PC-9 (cell line): ENCODE measurements at regions not wholly inside any gene's neighbourhood (a gene's known extent, or its start where the extent isn't known, plus 50 kb on each side); places are given as distances from the start of the nearest gene placed in this dataset.

Source experiments
- BruUV-seq: library from RNA; stranded (reverse); fragments of 400-500 nt; replicated peaks from 2 replicates; lab custom pipeline; 2021; lab: Mats Ljungman, UMichigan
- CTCF ChIA-PET: fragments of 300-600 bp; sonication (Branson Sonifier 250); formaldehyde crosslinking; loops from one replicate; lab custom pipeline; 2022; ENCODE audit warnings: antibody characterized with exemption; lab: Charles Lee
- POLR2A ChIA-PET: fragments of 300-600 bp; sonication (Branson Sonifier 250); formaldehyde crosslinking; loops from one replicate; lab custom pipeline; 2022; ENCODE audit warnings: antibody characterized with exemption; ENCODE audit not compliant: unreplicated experiment; lab: Charles Lee
- DNase-seq, 2 experiments: peaks; one replicate each; pipeline versions ENCODE4 v3.0.0 to v3.0.0-alpha.2; 2015 to 2022; ENCODE audit warnings: mixed read lengths in 1 of 2
- H2AFZ ChIP-seq: fragments of 200-600 bp; sonication (generic); 2 replicates; pipeline ENCODE4 v1.8.1; 2017; ENCODE audit warnings: antibody characterized with exemption
- H3F3A ChIP-seq: fragments of 200-600 bp; sonication (generic); 2 replicates; pipeline ENCODE4 v1.8.1; 2017; ENCODE audit warnings: antibody characterized with exemption, mild to moderate bottlenecking, low read depth; ENCODE audit not compliant: insufficient read depth
- H3K27ac ChIP-seq: fragments of 200-600 bp; sonication (generic); 2 replicates; pipeline ENCODE4 v1.6.1; 2016; ENCODE audit warnings: mixed run types
- H3K27me3 ChIP-seq: fragments of 200-600 bp; sonication (generic); 2 replicates; pipeline ENCODE4 v1.6.1; 2016; ENCODE audit warnings: low read depth, mixed run types; ENCODE audit not compliant: insufficient read depth
- H3K36me3 ChIP-seq: fragments of 200-600 bp; sonication (generic); 2 replicates; pipeline ENCODE4 v1.6.1; 2016; ENCODE audit warnings: low read depth, mixed run types
- H3K4me1 ChIP-seq: fragments of 200-600 bp; sonication (generic); replicated peaks from 2 replicates; pipeline ENCODE4 v1.6.1; 2016; ENCODE audit warnings: mixed run types; ENCODE audit not compliant: insufficient read depth
- H3K4me2 ChIP-seq: fragments of 200-600 bp; sonication (generic); 2 replicates; pipeline ENCODE4 v1.6.1; 2017; ENCODE audit warnings: mixed run types
- H3K4me3 ChIP-seq: fragments of 200-600 bp; sonication (generic); 2 replicates; pipeline ENCODE4 v1.6.1; 2016; ENCODE audit warnings: mixed run types
- H3K79me2 ChIP-seq: fragments of 200-600 bp; sonication (generic); 2 replicates; pipeline ENCODE4 v1.6.1; 2017; ENCODE audit warnings: low read depth, mixed run types
- H3K9me2 ChIP-seq: fragments of 200-600 bp; sonication (generic); 2 replicates; pipeline ENCODE4 v1.8.1; 2017; ENCODE audit warnings: mild to moderate bottlenecking; ENCODE audit not compliant: insufficient read depth
- H3K9me3 ChIP-seq: fragments of 200-600 bp; sonication (generic); 2 replicates; pipeline ENCODE4 v1.8.1; 2016; ENCODE audit warnings: low read depth; ENCODE audit not compliant: insufficient read depth
- H4K20me1 ChIP-seq: fragments of 200-600 bp; sonication (generic); 2 replicates; pipeline ENCODE4 v1.8.1; 2017; ENCODE audit not compliant: insufficient read depth
- CTCF ChIP-seq: fragments of 200-600 bp; sonication (generic); conservative IDR thresholded peaks from 2 replicates; pipeline ENCODE4 v1.6.1; 2017; ENCODE audit warnings: mixed run types, antibody characterized with exemption, mild to moderate bottlenecking, moderate library complexity
- EZH2 ChIP-seq: fragments of 200-600 bp; sonication (generic); IDR thresholded peaks from 2 replicates; pipeline ENCODE4 v1.8.0; 2017; ENCODE audit warnings: antibody characterized with exemption, low read depth
- intact Hi-C: fragments of 100-400 bp; cut with micrococcal nuclease; formaldehyde crosslinking; loops from one replicate; pipeline ENCODE4 v1.10.0; 2022; ENCODE audit not compliant: unreplicated experiment

GRCh38 chr4:38273407-38273806, 313.2 kb downstream of the PTTG2 start:
- POLR2A ChIA-PET = no interaction called here
- intact Hi-C loops = no loop called here
- H3K9me3 ChIP-seq = 0 out of 2 replicates have a peak, but pooled peaks cover 6% of the 10 kb centered on the region
- no peak for DNase-seq
- CTCF ChIA-PET = interaction anchor here (0.6 kb wide), 1 partner anchor 13 kb away, joined by 5 read pairs; no protein-coding TSS in a partner anchor
- H3K79me2 ChIP-seq = no peaks in the 10 kb centered on the region
- no peaks in the 10 kb centered on the region for H3K9me2 ChIP-seq
- H3K27ac ChIP-seq = no peak overlapping the region
- H3K4me3 ChIP-seq = no peak overlapping the region
- no peaks in the 10 kb centered on the region for H3K36me3 ChIP-seq
- no peak overlapping the region for H2AFZ ChIP-seq
- no peak for TF ChIP-seq CTCF
- no peak for TF ChIP-seq EZH2
- H3F3A ChIP-seq = peaks cover 22% of the 10 kb centered on the region
- H4K20me1 ChIP-seq = no peaks in the 10 kb centered on the region
- H3K27me3 ChIP-seq = no peaks in the 10 kb centered on the region
- no peak overlapping the region for H3K4me2 ChIP-seq
- no TSS peak for BruUV-seq
- peaks cover 24% of the 10 kb centered on the region for H3K4me1 ChIP-seq

DNA sequence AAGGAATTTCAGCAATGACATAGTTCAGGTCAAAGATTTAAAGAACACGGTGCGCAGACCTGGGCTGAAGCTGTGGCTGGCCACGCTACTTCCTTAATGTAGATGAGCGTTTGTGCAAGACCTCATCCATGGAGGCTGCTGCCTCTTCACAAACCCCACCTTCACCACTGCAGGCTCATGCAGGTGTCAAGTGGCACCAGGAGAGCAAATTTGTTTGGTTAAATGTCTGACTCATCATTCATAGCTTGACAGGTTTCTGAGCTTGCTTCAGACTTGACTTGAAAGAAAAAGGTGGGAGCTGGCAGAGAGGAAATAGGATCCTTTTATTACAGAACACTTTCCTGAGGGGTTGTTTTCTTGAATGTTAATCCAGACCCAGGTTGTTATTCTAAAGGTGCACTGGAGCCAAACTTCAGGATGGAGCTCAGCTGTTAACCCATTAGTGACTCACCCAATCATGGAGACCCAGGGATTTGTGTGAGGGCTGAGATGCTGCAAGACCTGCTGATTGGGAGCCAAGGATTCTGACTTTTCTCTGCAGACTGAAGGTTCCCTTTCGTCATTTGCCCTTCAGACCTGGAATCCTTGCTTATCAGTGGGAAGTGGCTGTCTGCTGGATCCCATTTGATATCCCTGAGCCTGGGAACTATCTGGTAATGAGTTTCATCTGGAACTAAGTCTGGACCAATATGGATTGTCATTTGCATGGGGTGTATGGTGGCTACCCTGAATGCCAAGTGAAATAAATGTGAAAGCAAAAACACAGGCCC, 315.3 kb downstream of the PTTG2 start:
- Histone ChIP-seq H2AFZ (0 out of 2 replicates have a peak overlapping the region, but pooled peaks have one; percentile 11), H3K27ac (peak overlapping the region; percentile 79), H3K27me3 (no peaks in the 10 kb centered on the region), H3K9me2 (no peaks in the 10 kb centered on the region), H3K79me2 (no peaks in the 10 kb centered on the region), H3K4me2 (peak overlapping the region; percentile 45), H3K9me3 (0 out of 2 replicates have a peak, but pooled peaks cover 6% of the 10 kb centered on the region), H4K20me1 (no peaks in the 10 kb centered on the region), H3K4me3 (no peak overlapping the region), H3K4me1 (peaks cover 33% of the 10 kb centered on the region), H3F3A (peaks cover 22% of the 10 kb centered on the region), H3K36me3 (no peaks in the 10 kb centered on the region)
- POLR2A ChIA-PET = interaction anchor here (0.6 to 0.7 kb wide), 3 partner anchors 36 to 387 kb away, joined by 3 read pairs; no protein-coding TSS in a partner anchor
- TF ChIP-seq EZH2 (no peak), CTCF (no peak)
- BruUV-seq = no TSS peak
- intact Hi-C loops = loop anchor here (1.0 to 5.0 kb wide), 5 partner anchors 43 to 453 kb away; no protein-coding TSS in a partner anchor
- DNase-seq = peak; percentile 80 to 99
- CTCF ChIA-PET = interaction anchor here (0.6 to 1.3 kb wide), 3 partner anchors 44 to 1754 kb away, joined by 4 to 14 read pairs (median 8); no protein-coding TSS in a partner anchor

DNA sequence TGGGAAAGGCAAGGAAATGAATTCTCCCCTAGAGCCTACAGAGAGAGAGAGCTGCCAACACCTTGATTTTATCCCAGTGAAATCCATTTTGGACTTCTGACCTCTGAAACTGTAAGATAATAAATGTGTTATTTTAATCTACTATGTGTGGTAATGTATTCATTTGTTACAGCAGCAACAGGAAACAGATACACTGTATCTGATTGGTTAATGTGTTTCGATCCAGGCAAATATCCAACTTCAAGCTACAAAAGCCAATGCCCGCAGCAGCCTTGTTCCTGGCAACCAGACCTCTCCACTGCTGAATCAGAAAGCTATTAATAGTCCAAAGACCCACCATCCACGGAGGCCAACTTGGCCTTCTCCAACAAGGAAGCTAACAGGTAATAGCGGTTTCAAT, 318.1 kb downstream of the PTTG2 start:
- intact Hi-C loops = loop anchor here (5.0 kb wide), 1 partner anchor 46 kb away; no protein-coding TSS in a partner anchor
- BruUV-seq = no TSS peak
- no peaks in the 10 kb centered on the region for H4K20me1 ChIP-seq
- no peak for TF ChIP-seq CTCF
- TF ChIP-seq EZH2 = no peak
- 0 out of 2 replicates have a peak, but pooled peaks cover 6% of the 10 kb centered on the region for H3K9me3 ChIP-seq
- POLR2A ChIA-PET = no interaction called here
- DNase-seq = no peak
- no peaks in the 10 kb centered on the region for H3K79me2 ChIP-seq
- H3K9me2 ChIP-seq = no peaks in the 10 kb centered on the region
- H3K4me2 ChIP-seq = no peak overlapping the region
- no peak overlapping the region for H3K4me3 ChIP-seq
- no peaks in the 10 kb centered on the region for H3K27me3 ChIP-seq
- H2AFZ ChIP-seq = no peak overlapping the region
- H3K36me3 ChIP-seq = no peaks in the 10 kb centered on the region
- peaks cover 29% of the 10 kb centered on the region for H3F3A ChIP-seq
- peaks cover 43% of the 10 kb centered on the region for H3K4me1 ChIP-seq
- H3K27ac ChIP-seq = no peak overlapping the region
- CTCF ChIA-PET = no interaction called here
